Tibial nerve (tissue), 3 donors: ENCODE measurements at regions not wholly inside any gene's neighbourhood (a gene's known extent, or its start where the extent isn't known, plus 50 kb on each side); places are given as distances from the start of the nearest gene placed in this dataset.

ENCODE experiments used
- CTCF ChIP-seq, 5 experiments: fragments of 200-600 bp in 3 of 5; fragments of 450-650 bp in 2 of 5; sonication (generic) in 3 of 5; IDR thresholded peaks; one replicate each; pipeline ENCODE4 v1.5.1; 2016 to 2019; ENCODE audit warnings: antibody characterized with exemption in 5 of 5, mild to moderate bottlenecking in 3 of 5, moderate library complexity in 2 of 5
- POLR2A ChIP-seq, 2 donors: fragments of 450-650 bp; IDR thresholded peaks; one replicate each; pipeline ENCODE4 v1.6.1; 2017; ENCODE audit warnings: antibody characterized with exemption in 2 of 2, mild to moderate bottlenecking in 2 of 2, moderate library complexity in 2 of 2

- TF ChIP-seq CTCF (IDR thresholded peaks at IDR 0.05) (no peak), POLR2A (IDR thresholded peaks at IDR 0.05) (no peak)
Observed at GRCh38 chr4:38489011-38489861, 174.8 kb upstream of the KLF3 start.
